D721Med (cell line): ENCODE measurements at regions not wholly inside any gene's neighbourhood (a gene's known extent, or its start where the extent isn't known, plus 50 kb on each side); places are given as distances from the start of the nearest gene placed in this dataset.
"Not testable (repeated sequence)": the region's sequence is repeated elsewhere in the genome, so short reads cannot be mapped to it uniquely, and the experiment has no call there.

Experiments
- DNase-seq: peaks from one replicate; pipeline ENCODE4 v3.0.0; 2011; ENCODE audit warnings: low spot score; ENCODE audit not compliant: insufficient read length
- FAIRE-seq: peaks from 2 replicates; lab custom pipeline; 2011; peaks lifted over from hg19 to GRCh38; lab: Jason Lieb, UNC
- TF ChIP-seq, protein P1 (sequence below): IDR thresholded peaks from 2 replicates; pipeline ENCODE4 v1.5.1; 2012; ENCODE audit warnings: mild to moderate bottlenecking, control low read depth; ENCODE audit not compliant: insufficient read depth; ENCODE audit errors: missing control alignments

DNA sequence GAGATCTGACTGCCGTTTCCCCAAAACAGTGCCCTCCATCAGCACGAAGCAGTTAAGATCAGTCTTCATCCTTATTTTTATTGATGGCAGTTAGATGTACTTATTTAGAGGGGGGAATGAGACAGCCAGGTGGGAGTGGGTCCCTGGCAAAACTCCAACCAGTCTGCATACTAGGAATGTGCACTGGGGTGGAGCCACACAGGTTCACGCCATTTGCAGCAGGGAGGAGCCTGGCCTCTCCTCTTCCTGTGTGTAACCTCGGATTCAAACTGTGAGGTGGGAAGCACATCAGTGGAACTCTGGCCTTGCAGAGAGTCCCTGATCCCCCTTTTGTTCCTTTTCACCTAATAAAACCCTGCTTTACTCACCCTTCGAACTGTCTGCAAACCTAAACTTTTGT, 987.7 kb upstream of the GRIA3 start:
- TF ChIP-seq, protein P1, sequence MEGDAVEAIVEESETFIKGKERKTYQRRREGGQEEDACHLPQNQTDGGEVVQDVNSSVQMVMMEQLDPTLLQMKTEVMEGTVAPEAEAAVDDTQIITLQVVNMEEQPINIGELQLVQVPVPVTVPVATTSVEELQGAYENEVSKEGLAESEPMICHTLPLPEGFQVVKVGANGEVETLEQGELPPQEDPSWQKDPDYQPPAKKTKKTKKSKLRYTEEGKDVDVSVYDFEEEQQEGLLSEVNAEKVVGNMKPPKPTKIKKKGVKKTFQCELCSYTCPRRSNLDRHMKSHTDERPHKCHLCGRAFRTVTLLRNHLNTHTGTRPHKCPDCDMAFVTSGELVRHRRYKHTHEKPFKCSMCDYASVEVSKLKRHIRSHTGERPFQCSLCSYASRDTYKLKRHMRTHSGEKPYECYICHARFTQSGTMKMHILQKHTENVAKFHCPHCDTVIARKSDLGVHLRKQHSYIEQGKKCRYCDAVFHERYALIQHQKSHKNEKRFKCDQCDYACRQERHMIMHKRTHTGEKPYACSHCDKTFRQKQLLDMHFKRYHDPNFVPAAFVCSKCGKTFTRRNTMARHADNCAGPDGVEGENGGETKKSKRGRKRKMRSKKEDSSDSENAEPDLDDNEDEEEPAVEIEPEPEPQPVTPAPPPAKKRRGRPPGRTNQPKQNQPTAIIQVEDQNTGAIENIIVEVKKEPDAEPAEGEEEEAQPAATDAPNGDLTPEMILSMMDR, result no peak
- DNase-seq, result no peak
- no peak for FAIRE-seq

DNA sequence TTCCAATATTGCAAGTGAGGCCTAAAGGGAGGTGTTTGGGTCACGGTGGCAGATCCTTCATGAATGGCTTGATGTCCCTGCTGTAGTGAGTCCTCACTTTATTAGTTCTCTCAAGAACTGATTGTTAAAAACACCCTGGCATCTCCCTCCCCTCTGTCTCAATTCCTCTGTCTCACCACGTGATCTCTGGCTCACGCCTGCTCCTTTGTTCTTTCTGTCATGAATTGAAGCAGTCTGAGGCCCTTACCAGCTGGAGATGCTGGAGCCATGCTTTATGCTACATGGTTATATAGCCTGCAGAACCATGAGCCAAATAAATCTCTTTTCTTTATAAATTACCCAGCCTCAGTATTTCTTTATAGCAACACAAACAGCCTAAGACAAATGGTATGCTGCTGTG, 980.7 kb upstream of the GRIA3 start:
- FAIRE-seq (no peak), DNase-seq (no peak)
- TF ChIP-seq, protein P1, result no peak

DNA sequence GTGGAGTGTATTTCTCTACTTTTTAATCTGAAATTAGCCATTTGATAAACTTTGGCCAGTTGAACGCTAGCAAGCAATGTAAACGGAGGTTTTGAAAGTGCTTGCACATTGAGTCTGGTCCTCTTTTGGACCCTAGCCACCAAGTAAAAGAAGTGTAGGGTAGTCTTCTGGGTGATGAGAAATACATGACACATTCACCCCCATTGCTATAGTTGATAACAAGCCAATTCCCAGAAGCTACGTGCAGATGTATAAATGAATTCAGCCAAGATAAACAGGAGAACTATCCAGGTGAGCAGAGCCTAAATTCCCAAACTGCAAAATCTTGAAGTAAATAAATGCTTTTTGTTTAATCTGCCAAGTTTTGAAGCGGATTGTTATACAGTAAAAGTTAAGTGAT, 965.4 kb upstream of the GRIA3 start:
- DNase-seq, result no peak
- TF ChIP-seq, protein P1, result no peak
- no peak for FAIRE-seq

DNA sequence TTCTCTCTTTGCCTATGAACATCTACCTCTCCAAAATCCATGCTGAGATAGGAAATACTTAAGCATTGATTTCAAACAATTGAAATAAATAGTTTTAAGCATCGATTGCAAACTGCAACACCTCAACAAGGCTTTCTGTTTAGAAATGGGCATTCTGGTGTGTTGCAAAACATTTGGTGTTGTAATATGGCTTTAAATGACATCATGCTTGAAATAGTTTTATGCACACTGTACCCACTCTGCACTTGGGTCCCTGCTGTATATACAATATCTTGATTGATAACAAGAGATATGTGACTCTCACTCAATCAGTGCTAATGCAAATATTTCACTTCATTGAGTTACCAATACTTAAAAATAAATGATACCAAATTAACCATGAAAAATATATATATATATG, 964.9 kb upstream of the GRIA3 start:
- FAIRE-seq, result no peak
- TF ChIP-seq, protein P1, result no peak

DNA sequence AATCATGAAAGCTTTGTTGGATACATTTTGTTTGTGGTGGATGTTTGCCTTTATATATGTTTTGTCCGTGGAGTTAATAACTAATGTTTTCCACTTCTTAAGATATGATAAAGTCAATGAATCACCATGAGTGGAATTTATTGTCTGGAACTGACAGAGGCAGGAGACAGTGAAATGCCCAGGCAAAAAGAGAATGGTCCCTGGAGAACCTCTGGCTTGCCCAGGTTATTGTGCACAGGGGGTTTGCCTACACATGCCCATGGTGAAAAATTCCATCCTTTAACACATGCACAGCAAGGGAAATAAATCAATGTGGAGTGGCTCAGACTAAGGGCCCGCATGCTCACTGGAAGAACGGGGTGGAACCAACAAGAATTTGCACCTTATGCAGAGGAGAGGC, 964.3 kb upstream of the GRIA3 start:
- FAIRE-seq (no peak), DNase-seq (no peak)
- TF ChIP-seq, protein P1, result no peak

More for the DNA sequence above, 964.9 kb upstream of the GRIA3 start:
- no peak for DNase-seq

DNA sequence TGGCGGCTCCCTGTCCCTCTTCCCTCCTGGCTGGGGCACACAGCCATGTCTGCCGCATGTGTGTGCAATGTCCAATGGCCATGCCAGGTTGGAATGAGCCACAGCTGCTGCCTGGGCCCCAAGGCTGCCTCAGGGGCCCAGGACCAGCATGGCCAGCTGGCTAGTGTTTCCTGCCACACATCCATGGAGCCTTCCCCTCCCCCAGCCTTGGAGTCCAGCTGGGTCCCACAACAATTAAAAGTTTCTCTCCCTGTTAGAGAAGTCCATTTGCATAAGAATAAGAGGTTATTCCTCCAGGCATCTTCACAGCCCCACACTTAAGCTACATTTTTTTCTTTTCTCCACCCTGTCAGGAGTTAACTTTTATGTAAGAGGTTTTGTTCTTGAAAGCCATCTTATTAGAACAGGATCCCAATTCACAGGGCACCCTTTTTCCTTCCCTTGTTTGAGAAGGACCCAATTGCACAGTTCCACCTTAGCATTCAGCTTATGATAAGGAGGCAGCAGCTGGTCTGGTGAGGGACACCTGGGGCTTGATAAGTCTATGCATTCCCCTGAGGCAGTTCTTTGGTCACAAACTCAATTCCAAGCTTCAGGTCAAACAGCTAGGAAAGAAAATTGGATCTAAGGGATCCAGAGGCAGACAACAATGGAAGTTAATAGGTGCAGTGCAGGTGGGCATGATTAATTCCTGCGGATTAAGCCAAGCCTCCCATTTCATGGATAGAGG, 963.3 kb upstream of the GRIA3 start:
- TF ChIP-seq, protein P1, result no peak
- no peak for DNase-seq
- FAIRE-seq, result no peak

DNA sequence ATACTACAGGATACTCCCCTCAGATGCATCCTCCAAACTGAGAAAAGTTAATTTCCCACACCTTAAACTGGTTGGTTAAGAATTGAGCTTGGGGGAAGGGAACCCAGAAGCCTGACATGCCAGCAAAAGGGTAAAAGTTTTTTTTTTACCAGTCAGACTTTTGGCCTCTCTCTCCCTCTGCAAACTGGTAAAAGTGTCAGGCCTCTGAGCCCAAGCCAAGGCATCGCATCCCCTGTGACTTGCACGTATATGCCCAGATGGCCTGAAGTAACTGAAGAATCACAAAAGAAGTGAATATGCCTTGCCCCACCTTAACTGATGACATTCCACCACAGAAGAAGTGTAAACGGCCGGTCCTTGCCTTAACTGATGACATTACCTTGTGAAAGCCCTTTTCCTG, 962.3 kb upstream of the GRIA3 start:
- not testable (repeated sequence) for FAIRE-seq, DNase-seq

DNA sequence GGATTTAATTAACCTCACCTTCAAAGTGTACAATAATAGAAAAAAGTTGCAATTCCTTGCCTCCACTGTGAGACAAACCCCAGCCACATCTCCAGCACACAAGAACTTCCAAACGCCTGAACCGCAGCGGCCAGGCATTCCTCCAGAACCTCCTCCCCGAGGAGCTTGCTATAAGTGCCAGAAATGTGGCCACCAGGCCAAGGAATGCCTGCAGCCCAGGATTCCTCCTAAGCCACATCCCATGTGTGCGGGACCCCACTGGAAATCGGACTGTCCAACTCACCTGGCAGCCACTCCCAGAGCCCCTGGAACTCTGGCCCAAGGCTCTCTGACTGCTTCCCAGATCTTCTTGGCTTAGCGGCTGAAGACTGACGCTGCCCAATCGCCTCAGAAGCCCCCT, 959.9 kb upstream of the GRIA3 start:
- not testable (repeated sequence) for DNase-seq, FAIRE-seq
